CD1c-positive myeloid dendritic cell (primary cell): ENCODE measurements at regions not wholly inside any gene's neighbourhood (a gene's known extent, or its start where the extent isn't known, plus 50 kb on each side); places are given as distances from the start of the nearest gene placed in this dataset.

Source experiments
- DNase-seq: peaks from one replicate; pipeline ENCODE4 v3.0.0-alpha.2; 2016; ENCODE audit errors: extremely low spot score

DNA sequence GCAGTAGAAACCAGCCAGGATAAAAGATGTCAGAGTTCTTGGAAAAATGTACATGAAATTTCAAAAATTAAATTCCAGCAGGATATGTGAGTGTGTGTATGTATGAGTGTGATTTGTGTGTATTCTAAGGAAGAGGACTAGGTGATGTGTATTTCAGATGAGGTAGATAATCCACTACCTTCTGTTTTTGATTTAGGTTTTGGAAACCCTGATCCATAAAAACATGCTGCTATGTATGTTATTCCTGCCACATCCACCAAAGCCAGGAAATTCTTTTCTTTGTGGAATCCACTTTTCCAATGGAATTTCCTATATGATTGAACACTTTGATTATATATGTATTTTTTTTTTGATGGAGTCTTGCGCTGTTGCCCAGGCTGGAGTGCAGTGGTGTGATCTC is 276.9 kb downstream of the UQCRFS1 start:
- DNase-seq: no peak

DNA sequence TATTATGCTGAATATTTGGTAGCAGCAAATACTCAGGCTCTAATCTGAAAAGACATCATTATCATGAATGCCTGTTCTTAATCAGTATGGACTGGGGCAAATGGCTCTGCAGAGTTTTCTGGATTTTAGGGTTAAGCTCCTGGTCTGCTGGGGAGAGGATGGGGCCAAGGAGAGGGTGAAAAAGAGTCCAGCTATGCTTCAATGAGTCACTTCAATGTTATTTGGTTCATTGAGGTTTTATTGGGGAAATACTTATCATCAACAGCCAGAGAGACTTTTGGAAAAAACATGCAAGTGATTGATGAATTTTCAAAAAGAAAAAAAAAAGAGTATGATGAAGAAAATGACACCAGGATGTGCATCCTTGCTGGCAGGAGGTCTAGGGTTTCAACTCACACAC is 278.3 kb downstream of the UQCRFS1 start:
- DNase-seq: no peak

DNA sequence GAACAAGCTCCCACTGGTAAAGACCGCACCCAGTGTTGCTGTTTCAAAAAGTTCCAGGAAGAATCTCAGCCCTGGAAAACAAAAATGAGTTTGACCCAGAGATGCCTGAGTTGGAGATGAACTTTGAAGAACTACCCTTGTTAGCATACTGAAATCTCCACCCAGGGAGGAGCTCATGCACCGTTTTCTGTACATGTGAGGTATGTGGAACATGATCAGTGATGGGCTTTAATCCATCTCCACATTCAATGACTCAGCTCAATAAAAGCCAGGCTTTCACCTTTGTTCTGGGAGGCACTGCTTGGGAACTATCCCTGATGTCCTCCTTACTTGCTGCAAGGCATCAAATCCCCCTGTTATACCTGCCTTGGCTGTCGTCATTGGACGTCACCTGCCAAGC is 279.9 kb downstream of the UQCRFS1 start:
- DNase-seq: no peak

DNA sequence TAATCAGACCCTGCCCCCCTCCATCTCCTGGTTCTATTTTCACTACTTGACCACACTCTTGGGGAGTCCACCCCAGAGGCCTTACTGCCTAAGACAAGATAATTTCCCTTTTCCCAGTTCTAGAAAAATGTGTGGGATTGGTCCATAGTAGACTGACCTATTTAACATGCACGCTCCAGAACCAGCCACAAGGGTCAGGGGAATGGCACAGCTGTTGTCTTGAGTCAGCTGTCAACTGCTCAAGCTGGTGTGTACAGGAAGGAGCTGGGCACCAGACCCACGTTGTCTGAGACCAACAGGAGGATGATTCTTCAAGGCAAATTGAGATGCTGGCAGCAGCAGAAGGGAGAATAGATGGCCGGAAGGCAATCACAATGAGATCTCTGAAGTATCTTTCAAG is 280.5 kb downstream of the UQCRFS1 start:
- no peak for DNase-seq

DNA sequence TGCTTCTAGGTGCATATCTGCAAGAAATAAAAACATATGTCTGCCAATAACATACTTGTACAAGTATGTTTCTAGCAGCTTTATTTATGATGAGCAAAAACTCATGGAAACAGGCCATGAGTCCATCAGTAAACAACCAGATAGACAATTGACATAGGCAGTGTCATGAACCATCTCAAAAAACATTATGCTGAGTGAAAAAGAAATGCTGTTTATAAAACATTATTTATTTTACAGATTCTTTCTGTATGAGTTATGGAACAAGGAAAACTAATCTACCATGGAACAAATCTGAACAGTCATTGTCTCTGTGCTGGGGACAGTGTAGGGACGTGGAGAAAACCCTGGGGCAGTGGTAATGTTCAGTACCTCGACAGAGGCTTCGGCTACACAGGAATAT is 283.9 kb downstream of the UQCRFS1 start:
- no peak for DNase-seq

DNA sequence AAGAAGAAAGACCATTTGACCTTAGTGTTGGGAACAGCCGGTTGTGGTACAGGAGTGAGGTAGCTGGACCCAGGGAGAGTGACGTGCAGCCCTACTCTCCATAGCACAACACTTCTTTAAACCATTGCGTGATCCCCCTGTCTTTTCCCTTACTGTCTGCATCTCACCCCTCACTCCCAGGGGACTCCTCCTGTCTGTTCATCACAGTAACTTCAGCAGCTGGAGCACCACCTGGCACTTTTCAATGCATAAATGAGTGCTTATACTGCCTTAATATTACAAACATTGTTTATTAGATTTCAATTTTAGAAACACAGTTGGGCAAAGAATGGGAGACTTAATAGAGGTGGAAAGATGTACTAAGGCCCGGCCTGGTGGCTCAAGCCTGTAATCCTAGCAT is 285.5 kb downstream of the UQCRFS1 start:
- DNase-seq: no peak

DNA sequence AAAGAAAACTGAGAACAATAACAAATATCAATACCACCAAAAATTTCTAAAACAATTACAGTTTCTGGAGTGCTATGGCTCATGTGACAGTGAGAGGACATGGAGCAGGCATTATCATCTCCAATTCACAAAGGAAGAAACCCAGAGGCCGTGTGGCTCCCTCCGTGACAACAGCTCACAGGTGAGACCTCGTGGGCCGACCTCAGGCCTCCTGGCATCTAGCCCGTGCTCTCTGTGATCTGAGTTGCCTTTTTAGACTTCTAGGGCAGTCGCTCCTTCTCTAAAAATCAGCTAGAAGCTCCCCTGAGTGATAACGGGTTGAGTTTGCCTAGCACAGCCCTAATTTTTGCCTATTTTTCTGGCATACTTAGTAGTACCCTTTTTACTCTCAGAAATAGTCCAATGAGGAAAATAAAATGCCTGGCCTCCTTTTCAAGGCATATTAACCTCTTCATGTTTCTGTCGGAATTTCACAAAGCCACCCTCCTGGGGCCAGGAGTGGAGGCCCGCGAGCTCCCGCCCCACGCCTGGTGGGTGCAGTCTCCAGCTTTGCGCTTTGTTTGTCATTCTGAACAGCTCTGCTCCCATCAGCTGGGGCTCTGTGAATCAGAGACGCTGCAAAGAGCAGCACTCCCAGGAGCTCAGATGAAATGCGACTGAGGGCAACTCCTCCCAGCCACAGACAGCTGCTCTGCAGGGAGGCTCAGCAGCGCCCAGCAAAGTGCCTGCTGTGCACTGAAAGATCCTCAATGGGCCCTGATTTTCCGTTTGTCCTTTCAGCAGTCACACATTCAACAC is 292.5 kb downstream of the UQCRFS1 start:
- DNase-seq: no peak

DNA sequence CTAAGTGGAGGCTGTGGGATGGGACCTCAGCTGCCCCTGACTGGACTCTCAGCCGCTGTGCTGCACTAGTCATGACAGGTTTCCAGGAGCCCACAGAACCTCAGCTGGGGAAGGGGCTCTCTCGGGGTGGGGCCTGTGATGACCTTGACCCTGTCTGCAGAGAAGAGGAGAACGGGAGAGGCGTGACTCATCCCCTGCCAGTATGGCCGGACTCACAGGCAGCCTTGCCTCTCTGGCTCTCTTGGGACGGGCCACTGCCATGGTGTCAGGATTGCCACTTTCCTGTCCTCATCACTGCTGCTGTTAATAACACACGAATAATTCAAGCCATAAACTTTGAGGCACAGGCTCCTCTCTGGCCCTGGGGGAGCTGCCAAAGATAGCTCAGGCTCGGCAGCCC is 295.3 kb downstream of the UQCRFS1 start:
- no peak for DNase-seq

DNA sequence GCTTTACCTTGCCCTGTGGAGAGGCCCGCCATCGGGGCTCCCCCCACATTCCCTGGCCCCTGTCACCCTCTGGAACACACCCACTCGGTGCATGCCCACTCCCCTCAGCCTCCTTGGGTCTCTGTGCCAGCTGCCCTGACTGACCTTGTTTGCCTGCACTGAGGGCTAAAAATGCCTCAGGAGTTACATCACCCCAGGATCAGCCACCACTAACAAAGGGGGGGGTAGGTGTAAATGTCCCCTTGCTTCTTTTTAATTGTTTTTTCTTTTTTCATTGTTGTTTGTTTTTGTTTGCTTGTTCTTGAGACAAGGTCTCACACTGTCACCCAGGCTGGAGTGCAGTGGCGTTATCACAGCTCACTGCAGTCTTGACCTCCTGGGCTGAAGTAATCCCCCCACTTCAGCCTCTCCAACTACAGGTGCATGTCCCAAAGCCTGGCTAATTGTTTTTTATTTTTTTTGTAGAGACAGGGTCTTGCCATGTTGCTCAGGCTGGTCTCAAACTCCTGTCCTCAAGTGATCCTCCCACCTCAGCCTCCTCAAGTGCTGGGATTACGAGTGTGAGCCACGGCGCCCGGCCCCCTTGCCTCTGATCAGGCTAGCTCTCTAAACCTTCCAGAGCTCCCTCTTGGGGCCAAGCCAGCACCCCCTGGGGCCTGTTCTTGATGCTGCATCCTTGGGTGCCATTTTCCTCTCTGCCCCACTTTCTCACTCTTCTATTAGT is 297.1 kb downstream of the UQCRFS1 start:
- DNase-seq: no peak

DNA sequence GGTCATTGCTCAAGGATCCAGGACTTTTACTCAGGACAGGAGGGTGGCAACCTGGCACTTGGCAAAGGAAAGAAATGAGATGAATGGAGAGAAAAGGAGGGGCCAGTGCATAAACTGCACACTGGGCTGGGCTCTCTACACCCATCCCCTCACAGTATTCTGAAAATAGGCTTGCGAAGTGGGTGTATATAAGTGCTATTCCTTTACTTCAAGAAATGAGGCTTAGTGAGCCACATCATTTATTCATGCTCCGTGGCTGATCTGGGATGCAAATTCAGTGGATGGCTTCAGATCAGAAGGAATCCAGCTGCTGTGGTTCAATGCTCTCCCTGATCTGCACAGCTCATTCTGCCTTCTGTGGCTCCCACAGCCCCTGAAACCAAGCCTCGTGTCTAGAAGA is 297.7 kb downstream of the UQCRFS1 start:
- no peak for DNase-seq

DNA sequence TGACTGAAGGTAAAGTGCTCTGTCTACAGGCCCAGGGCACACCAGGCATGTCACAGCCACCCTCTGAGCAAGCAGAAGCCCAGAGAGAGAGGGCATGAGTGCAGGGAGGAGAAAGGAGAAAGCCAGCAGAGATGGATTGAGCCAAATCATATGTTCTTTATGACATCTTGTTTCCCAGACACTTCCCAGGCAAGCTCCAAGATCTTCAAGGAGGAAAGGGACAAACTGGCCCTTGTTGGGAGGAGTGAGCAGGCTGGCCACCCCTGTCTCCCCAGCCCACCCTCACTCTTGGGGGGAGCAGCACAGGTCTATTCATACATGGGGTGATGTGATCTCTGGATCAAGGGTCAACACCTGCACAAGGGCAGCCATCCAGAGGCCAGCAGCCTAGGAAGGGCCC is 298.8 kb downstream of the UQCRFS1 start:
- DNase-seq: no peak

DNA sequence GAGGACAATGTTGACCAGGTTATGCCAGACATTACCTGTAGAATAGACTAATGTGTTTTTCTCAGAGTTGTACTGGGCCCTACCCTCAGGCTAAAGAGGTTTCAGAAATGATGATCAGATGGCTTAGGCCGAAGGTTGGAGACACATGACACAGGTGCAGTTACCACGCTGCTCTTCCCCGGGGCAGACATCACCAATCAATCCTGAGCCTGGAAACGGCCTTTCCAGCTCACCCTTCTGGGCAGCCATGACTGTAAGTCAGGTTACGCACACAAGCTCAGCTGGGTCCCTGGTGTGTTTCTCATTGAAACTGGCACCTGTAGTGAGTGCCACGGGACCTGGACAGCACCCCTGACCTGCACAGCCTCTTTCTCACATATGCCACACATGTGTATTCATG is 299.3 kb downstream of the UQCRFS1 start:
- DNase-seq: no peak

DNA sequence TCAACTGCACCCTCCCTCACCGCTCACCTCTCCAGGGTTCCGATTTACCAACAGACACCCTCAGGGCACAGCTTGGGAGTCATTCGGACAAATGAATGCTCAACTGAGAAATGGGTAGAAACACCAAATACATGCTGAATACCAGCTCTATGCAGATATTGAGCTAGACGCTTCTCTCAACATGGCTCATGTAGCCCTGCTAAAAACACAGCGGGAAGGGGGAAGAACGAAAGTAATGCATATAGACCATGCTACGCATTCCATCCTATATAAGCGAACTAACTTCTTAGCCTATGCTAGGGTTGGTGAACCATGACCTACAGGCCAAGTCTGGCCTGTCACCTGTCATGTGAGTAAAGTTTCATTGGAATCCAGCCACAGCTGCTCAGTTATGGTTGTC is 304.0 kb downstream of the UQCRFS1 start:
- no peak for DNase-seq

DNA sequence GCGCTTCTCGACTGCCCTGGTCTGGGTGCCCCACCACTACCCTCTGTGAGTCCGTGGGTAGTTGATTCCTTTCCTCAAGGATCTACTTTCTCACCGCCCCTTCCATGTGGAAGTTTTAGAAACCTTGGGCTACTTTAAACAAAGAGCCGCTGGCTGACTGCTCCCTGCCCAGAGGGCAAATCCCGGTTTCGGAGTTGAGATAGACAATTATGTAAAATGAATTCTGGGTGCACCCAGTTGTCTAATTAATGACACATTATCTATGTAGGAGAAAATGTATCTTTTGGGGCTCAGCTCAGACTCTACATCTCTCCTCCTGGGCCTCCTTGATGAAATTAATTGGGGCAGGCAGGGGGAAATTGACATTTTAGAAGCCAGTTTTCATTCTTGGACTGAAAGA is 305.4 kb downstream of the UQCRFS1 start:
- no peak for DNase-seq

DNA sequence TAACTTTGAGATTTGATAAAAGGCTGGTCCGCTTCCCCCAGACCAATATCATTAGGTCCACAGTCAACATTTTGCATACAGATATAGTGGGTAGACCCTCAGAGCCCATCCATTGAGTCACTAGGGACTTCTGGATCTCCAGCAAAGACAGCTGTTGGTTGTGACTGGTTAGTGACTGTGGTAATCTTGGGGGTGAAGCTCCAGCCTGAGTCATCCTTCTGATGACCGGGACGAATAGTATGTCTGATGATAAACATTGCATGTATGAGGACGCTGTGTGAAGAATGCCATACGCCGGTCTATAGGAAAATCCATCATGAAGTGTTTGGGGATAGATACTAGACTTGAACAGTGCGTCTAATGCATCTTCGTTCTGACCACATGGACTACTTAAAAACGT is 307.0 kb downstream of the UQCRFS1 start:
- DNase-seq: no peak

DNA sequence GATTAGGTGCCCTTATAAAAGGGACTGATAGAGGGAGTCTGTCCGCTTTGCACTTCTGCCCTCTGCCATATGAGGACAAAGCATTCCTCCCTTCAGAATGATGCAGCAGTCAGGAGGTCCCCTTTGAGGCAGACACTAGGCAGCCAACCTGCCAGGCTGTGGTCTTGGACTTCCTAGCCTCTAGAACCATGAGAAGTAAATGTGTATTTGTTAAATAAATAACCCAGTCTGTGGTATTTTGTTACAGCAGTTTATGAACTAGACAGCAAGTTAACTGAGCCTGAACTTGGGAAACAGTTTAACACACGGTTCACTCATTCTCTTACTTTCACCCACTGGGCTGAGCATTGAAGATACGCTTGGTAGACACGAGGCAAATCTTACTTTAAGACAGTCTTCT is 313.2 kb downstream of the UQCRFS1 start:
- DNase-seq: no peak

DNA sequence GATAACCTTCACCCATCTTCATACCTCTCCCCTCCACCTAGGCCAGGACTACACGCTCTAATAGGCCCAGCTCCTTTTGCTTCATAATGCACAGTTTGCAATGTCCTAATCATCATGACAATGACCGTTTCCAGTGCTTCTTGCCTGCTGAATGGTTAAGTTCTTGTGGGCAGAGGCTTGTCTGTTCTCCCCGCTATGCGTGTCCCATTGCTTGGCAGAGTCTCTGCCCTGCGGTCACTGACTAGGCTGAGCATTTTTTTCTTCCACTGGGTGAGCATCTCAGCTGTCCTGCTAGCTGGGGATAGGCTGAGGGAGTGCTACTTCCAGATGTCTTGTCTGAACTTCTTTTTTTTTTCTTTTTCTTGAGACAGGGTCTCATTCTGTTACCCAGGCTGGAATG is 314.7 kb downstream of the UQCRFS1 start:
- DNase-seq: no peak

DNA sequence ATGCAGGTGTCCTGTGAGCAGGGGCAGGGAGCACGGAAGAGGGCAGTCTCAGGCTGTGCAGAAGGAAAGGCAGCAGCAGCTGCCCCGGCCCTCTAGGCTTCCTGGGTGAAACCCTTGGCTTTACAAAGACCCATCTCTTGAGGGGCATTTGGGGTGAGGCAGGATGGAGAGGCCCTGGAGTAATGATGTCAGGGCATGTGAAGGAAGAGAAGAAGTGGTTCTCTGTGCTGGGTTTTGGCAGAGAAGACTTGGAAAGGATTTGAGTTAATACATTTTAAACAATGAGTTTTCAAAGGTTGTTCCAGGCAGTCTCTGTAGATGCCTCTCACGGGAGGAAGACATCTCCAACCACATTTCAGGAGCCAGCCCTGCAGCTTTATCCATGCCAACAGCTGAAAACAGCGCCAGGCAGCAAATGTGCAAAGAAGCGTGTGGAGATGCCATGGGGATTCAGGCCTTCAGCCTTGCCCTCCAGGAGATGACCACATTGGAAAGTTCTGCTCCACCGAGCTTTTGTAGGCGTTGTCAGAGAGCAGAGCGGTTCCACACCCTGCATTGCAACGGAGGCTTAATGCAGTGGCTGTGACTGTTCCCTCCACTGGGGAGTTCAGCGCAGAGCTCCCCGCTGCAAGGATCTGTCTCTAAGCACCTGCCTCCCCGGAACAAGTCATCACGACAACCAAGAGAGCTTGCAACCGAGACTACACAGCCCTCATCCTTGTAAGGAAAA is 322.8 kb downstream of the UQCRFS1 start:
- DNase-seq: no peak

DNA sequence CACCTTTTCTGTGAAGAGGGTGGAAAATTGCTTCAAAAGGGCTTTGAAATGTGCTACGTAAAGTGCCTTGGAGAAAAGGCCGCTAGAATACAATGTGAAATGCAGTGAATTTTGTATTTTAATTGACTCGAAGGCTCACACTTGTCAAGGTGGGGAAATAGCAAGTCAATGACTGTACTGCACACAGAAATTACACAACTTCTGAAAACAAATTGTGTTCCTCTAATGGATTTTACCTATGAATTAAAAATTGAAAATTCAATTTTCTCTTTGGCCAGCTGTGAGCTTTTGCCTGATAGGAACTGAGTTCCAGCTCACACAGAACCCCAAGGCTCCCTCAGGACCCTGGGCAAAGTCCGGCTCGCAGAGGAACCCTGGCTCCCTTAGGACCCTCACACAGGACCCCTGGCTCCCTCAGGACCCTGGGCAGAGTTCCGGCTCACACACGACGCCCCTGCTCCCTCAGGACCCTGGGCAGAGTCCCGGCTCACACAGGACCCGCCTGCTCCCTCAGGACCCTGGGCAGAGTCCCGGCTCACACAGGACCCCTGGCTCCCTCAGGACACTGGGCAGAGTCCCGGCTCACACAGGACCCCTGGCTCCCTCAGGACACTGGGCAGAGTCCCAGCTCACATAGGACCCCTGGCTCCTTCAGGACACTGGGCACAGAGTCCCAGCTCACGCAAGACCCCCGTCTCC is 324.9 kb downstream of the UQCRFS1 start:
- DNase-seq: no peak

DNA sequence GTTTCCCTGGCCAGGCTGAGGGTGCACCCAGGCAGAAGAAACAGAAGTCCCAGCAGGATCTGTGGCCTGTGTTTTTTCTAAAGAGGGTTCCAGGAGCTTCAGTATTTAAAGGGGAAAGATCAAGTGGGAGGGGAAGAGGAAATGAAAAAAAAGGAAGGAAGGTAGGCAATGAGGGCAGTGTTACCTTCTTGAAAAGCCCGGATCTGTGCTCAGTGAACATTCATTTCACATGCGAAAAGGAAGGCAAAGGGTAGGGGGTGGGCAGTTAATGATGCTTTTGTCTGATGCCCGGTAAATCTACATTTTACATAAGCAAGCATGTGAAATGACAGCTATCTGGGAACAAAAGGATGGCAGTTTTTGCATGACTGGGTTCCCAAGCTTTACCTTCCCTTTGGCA is 326.2 kb downstream of the UQCRFS1 start:
- no peak for DNase-seq

DNA sequence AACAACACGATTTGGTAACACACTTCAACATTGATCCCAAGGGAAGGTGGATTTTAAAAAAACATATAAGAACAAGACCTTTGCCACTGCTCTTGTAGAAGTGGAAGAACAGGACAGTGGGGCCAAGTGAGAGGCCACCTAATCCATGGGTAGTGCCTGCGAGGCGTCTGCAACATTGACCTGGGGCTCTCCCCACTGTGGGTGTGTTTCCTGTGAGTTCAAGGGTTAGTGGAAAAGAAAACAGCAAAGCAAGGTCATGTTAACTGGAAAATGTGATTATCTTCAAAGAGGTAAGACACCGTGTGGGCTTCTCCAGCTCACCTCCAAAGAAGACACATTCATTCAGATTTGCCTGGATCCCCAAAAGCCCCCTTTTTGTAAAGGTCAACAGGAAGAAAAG is 327.0 kb downstream of the UQCRFS1 start:
- no peak for DNase-seq

DNA sequence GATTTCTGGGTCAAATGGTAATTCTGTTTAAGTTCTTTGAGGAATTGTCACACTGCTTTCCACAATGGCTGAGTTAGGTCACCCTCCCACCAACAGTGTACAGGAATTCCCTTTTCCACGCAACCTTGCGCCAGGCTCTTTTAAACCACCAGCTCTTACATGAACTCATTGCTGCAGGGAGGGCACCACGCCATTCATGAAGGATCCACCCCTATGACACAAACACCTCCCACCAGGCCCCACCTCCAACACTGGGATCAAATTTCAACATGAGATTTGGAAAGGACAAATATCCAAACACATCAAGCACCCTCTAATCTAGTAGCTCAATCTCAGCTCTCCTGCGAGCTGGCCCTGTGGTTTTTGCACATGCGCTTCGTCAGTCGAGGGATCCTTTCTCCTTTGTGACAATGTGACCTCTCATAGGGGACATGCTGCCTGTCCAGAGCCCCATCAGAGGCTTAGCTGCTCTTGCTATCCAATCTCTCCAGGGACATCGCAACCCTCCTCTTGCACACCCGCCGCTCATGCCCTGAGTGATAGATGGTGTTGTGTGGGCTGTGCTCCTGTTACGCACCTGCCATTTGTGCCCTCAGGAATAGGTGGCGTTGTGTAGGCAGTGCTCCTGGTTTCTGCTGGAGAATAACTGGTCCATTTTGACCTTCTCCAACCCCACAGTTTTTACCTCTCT is 328.0 kb downstream of the UQCRFS1 start:
- no peak for DNase-seq
